BJ (cell line): ENCODE measurements at regions not wholly inside any gene's neighbourhood (a gene's known extent, or its start where the extent isn't known, plus 50 kb on each side); places are given as distances from the start of the nearest gene placed in this dataset.

Experiments
- CTCF ChIA-PET: fragments of 350-600 bp; formaldehyde crosslinking; extraction: SDS; loops from one replicate; lab custom pipeline; 2021; ENCODE audit warnings: antibody characterized with exemption, inconsistent platforms; lab: Yijun Ruan, JAX
- POLR2A ChIA-PET: fragments of 300-600 bp; sonication (Branson Sonifier 250); formaldehyde crosslinking; extraction: SDS; loops from one replicate; lab custom pipeline; 2021; ENCODE audit warnings: antibody characterized with exemption; lab: Charles Lee
- DNase-seq: peaks from one replicate; pipeline ENCODE4 v3.0.0-alpha.2; 2011; ENCODE audit warnings: low read depth
- H3K27me3 ChIP-seq: 2 replicates; pipeline ENCODE4 v1.6.0; 2011; ENCODE audit warnings: low read length; ENCODE audit not compliant: control insufficient read depth, insufficient read depth
- H3K36me3 ChIP-seq: 2 replicates; pipeline ENCODE4 v1.5.1; 2011; ENCODE audit warnings: low read length; ENCODE audit not compliant: control insufficient read depth, insufficient read depth
- H3K4me3 ChIP-seq: 2 replicates; pipeline ENCODE4 v1.5.1; 2011; ENCODE audit warnings: low read depth, mild to moderate bottlenecking, control low read depth, low read length
- CTCF ChIP-seq: IDR thresholded peaks from 2 replicates; pipeline ENCODE4 v1.5.1; 2011; ENCODE audit warnings: low read depth, mild to moderate bottlenecking, control low read depth, inconsistent platforms, low read length, moderate library complexity; ENCODE audit not compliant: insufficient read depth

- DNase-seq, result no peak
- no peaks in the 10 kb centered on the region for H3K36me3 ChIP-seq
- no peak for TF ChIP-seq CTCF
- no peaks in the 10 kb centered on the region for H3K27me3 ChIP-seq
- ChIA-PET POLR2A (no interaction called here), CTCF (no interaction called here)
- no peak overlapping the region for H3K4me3 ChIP-seq
These were observed 78.1 kb upstream of the NRXN3 start for GRCh38 chr14:78092040-78092439.

GRCh38 chr14:78103271-78103670 lies 66.9 kb upstream of the NRXN3 start:
- Histone ChIP-seq H3K4me3 (no peak overlapping the region), H3K36me3 (no peaks in the 10 kb centered on the region), H3K27me3 (no peaks in the 10 kb centered on the region)
- TF ChIP-seq CTCF, result no peak
- ChIA-PET CTCF (no interaction called here), POLR2A (no interaction called here)
- no peak for DNase-seq

- no peak for TF ChIP-seq CTCF
- ChIA-PET POLR2A (no interaction called here), CTCF (no interaction called here)
- Histone ChIP-seq H3K4me3 (no peak overlapping the region), H3K27me3 (no peaks in the 10 kb centered on the region), H3K36me3 (no peaks in the 10 kb centered on the region)
- DNase-seq, result no peak
These were observed 66.0 kb upstream of the NRXN3 start for GRCh38 chr14:78104160-78104559.

GRCh38 chr14:78104655-78105054 lies 65.5 kb upstream of the NRXN3 start:
- TF ChIP-seq CTCF, result no peak
- no peak for DNase-seq
- H3K4me3 ChIP-seq, result no peak overlapping the region
- H3K27me3 ChIP-seq, result no peaks in the 10 kb centered on the region
- ChIA-PET CTCF (no interaction called here), POLR2A (no interaction called here)
- H3K36me3 ChIP-seq, result no peaks in the 10 kb centered on the region

- no peaks in the 10 kb centered on the region for H3K36me3 ChIP-seq
- ChIA-PET CTCF (no interaction called here), POLR2A (no interaction called here)
- no peak for DNase-seq
- no peak overlapping the region for H3K4me3 ChIP-seq
- no peaks in the 10 kb centered on the region for H3K27me3 ChIP-seq
- no peak for TF ChIP-seq CTCF
These were observed 63.8 kb upstream of the NRXN3 start for GRCh38 chr14:78106381-78106780.

- Histone ChIP-seq H3K36me3 (no peaks in the 10 kb centered on the region), H3K4me3 (no peak overlapping the region), H3K27me3 (no peaks in the 10 kb centered on the region)
- TF ChIP-seq CTCF, result no peak
- POLR2A ChIA-PET, result no interaction called here
- no peak for DNase-seq
- CTCF ChIA-PET, result no interaction called here
These were observed 63.0 kb upstream of the NRXN3 start for GRCh38 chr14:78107166-78107565.
